ENCODE measurements at regions not wholly inside any gene's neighbourhood (a gene's known extent, or its start where the extent isn't known, plus 50 kb on each side); places are given as distances from the start of the nearest gene placed in this dataset.

DNA sequence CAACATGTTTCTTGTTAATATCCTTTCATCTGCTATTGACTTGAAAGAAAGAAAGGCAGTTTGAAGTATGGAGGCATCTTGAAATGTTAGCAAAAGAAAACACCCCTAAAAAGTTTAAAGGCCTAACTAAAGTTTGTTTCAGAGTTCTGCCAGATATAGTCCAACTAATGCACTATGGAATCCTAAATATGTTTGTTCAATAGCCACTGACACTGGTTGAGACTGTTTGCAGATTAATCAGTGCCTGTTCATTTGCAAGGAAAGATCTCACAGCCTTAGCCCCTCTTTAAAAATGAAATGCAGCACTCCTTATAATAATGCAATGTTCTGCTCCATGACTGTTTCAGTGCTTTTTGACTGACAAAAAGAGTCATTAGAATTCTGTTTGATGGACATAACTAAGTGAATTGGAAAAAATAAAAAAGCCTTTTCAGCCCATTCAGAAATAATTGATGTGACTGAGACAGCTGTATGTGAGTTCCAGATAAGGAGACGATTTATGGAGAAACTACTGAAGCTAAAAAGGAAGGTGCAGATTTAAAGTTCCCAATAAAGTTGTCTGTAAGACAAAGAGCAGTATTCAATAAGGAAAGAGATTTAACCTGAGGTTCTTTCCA lies 192.0 kb downstream of the PCDH7 start:
- Mint-ChIP-seq H3K4me1 (no peaks in the 10 kb centered on the region), H3K36me3 (no peaks in the 10 kb centered on the region), H3K9me3 (peaks cover 0 to 4% (median 2%) of the 10 kb centered on the region in 7 donors), H3K27ac (no peak overlapping the region), H3K4me3 (no peak overlapping the region), H3K27me3 (ENCODE audit: low read depth in 3 of 3) (no peaks in the 10 kb centered on the region)
- H3K79me2 ChIP-seq (ENCODE audit: insufficient read depth, low read length): no peaks in the 10 kb centered on the region
- no peaks in the 10 kb centered on the region for H3K27me3 ChIP-seq (ENCODE audit: control insufficient read depth in 2 of 2, insufficient read depth in 2 of 2, low read length in 2 of 2)
- DNase-seq: no peak
- H3K4me2 ChIP-seq (replicated peaks; ENCODE audit: extremely low read depth, low read length, poor library complexity, severe bottlenecking): no peak overlapping the region
- no peak overlapping the region for H3K27ac ChIP-seq (ENCODE audit: low read depth in 1 of 2, low read length in 2 of 2)
- TF ChIP-seq CTCF (IDR thresholded peaks at IDR 0.05): no peak
- H3K9ac ChIP-seq (ENCODE audit: insufficient read depth, low read length, poor library complexity, severe bottlenecking): no peak overlapping the region
- no peak overlapping the region for H2AFZ ChIP-seq (ENCODE audit: insufficient read depth, low read depth, low read length, poor library complexity, severe bottlenecking)
- intact Hi-C loops (cut with micrococcal nuclease): no loop called here
- H3K36me3 ChIP-seq (replicated peaks in 1 of 2; ENCODE audit: control insufficient read depth in 1 of 2, insufficient read depth in 2 of 2, low read length in 2 of 2): no peaks in the 10 kb centered on the region
- no peaks in the 10 kb centered on the region for H3K9me3 ChIP-seq (replicated peaks in 1 of 2; ENCODE audit: control insufficient read depth in 1 of 2, insufficient read depth in 1 of 2, low read length in 2 of 2)
- H4K20me1 ChIP-seq (ENCODE audit: insufficient read depth, low read length): no peaks in the 10 kb centered on the region
- WGBS (ENCODE audit: insufficient coverage): no CpG with 5 or more reads among the region's 1 CpG
- no peaks in the 10 kb centered on the region for H3K4me1 ChIP-seq (ENCODE audit: control insufficient read depth in 1 of 2, insufficient read depth in 2 of 2, low read length in 2 of 2)
- no peak overlapping the region for H3K4me3 ChIP-seq (replicated peaks in 1 of 3; ENCODE audit: low read depth in 2 of 3, low read length in 3 of 3)

- H3K79me2 ChIP-seq (ENCODE audit: insufficient read depth, low read length): no peaks in the 10 kb centered on the region
- H3K4me1 ChIP-seq (ENCODE audit: control insufficient read depth in 1 of 2, insufficient read depth in 2 of 2, low read length in 2 of 2): no peaks in the 10 kb centered on the region
- intact Hi-C loops (cut with micrococcal nuclease): no loop called here
- H3K36me3 ChIP-seq (replicated peaks in 1 of 2; ENCODE audit: control insufficient read depth in 1 of 2, insufficient read depth in 2 of 2, low read length in 2 of 2): no peaks in the 10 kb centered on the region
- no peaks in the 10 kb centered on the region for H4K20me1 ChIP-seq (ENCODE audit: insufficient read depth, low read length)
- no peaks in the 10 kb centered on the region for H3K9me3 ChIP-seq (replicated peaks in 1 of 2; ENCODE audit: control insufficient read depth in 1 of 2, insufficient read depth in 1 of 2, low read length in 2 of 2)
- 91% methylated on average over 1 of the region's 5 CpGs for WGBS (ENCODE audit: insufficient coverage)
- Mint-ChIP-seq H3K36me3 (no peaks in the 10 kb centered on the region), H3K27me3 (ENCODE audit: low read depth in 3 of 3) (peaks cover 0 to 1% (median 0%) of the 10 kb centered on the region in 3 donors), H3K9me3 (peaks cover 0 to 2% (median 0%) of the 10 kb centered on the region in 7 donors), H3K4me1 (no peaks in the 10 kb centered on the region), H3K4me3 (no peak overlapping the region), H3K27ac (no peak overlapping the region)
- H3K4me2 ChIP-seq (replicated peaks; ENCODE audit: extremely low read depth, low read length, poor library complexity, severe bottlenecking): no peak overlapping the region
- DNase-seq: no peak
- no peak overlapping the region for H3K9ac ChIP-seq (ENCODE audit: insufficient read depth, low read length, poor library complexity, severe bottlenecking)
- no peak overlapping the region for H2AFZ ChIP-seq (ENCODE audit: insufficient read depth, low read depth, low read length, poor library complexity, severe bottlenecking)
- H3K27me3 ChIP-seq (ENCODE audit: control insufficient read depth in 2 of 2, insufficient read depth in 2 of 2, low read length in 2 of 2): no peaks in the 10 kb centered on the region
- no peak overlapping the region for H3K27ac ChIP-seq (ENCODE audit: low read depth in 1 of 2, low read length in 2 of 2)
- H3K4me3 ChIP-seq (replicated peaks in 1 of 3; ENCODE audit: low read depth in 2 of 3, low read length in 3 of 3): no peak overlapping the region
- no peak for TF ChIP-seq CTCF (IDR thresholded peaks at IDR 0.05)
Observed at GRCh38 chr4:30916337-30917274, 196.4 kb downstream of the PCDH7 start.
